C4-2B (cell line): ENCODE measurements at regions not wholly inside any gene's neighbourhood (a gene's known extent, or its start where the extent isn't known, plus 50 kb on each side); places are given as distances from the start of the nearest gene placed in this dataset.

Source experiments
- CTCF ChIP-seq: fragments of 450-650 bp; conservative IDR thresholded peaks from 2 replicates; pipeline ENCODE4 v1.5.1; 2017; ENCODE audit warnings: mild to moderate bottlenecking
- ZFX ChIP-seq: fragments of 450-650 bp; IDR thresholded peaks from 2 replicates; pipeline ENCODE4 v1.6.1; 2017

GRCh38 chr7:12777257-12777656 lies 89.8 kb downstream of the ARL4A start:
- no peak for TF ChIP-seq CTCF
- no peak for TF ChIP-seq ZFX
